ENCODE measurements at regions not wholly inside any gene's neighbourhood (a gene's known extent, or its start where the extent isn't known, plus 50 kb on each side); places are given as distances from the start of the nearest gene placed in this dataset.

DNA sequence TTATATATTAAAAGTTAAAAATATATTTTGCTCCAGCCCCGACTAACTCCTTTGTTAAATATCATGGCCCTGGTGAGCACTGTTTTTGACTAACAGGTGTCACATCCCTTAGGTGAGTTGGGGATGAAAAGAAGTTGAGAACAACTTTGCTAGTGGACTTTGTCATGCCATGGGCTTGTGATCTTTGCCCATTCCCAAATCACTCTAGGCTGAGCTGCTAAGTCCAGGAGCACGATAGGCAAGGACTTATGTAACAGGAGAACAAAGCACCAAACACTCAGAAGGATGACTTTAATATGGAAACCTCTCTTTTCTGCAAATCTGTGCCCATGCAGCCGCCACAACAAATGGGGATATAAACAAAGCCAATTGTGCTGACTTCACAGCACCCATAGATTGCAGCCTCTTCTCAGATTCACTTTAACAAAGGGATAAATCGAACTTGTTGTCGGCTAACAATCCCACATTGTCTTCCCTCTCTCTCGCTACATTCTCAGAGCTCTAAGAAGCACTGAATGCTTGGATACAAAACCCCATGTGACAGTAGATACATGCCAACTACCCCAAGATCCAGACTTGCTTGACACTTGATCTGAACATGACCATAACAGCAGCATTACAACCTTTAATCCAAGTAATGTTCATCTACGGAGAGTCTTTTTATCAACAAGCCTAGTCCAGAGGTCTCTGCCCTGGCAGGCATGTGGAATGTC, 86.8 kb upstream of the CD180 start:
- no peak for DNase-seq (ENCODE audit: extremely low read depth in 1 of 11, low read depth in 9 of 11, low spot score in 4 of 11)

- DNase-seq (ENCODE audit: extremely low read depth in 1 of 11, low read depth in 9 of 11, low spot score in 4 of 11), result no peak
Measured at GRCh38 chr5:67281874-67282273, 85.3 kb upstream of the CD180 start.

GRCh38 chr5:67273689-67274356, 77.2 kb upstream of the CD180 start:
- no peak for DNase-seq (ENCODE audit: extremely low read depth in 1 of 11, low read depth in 9 of 11, low spot score in 4 of 11)

DNA sequence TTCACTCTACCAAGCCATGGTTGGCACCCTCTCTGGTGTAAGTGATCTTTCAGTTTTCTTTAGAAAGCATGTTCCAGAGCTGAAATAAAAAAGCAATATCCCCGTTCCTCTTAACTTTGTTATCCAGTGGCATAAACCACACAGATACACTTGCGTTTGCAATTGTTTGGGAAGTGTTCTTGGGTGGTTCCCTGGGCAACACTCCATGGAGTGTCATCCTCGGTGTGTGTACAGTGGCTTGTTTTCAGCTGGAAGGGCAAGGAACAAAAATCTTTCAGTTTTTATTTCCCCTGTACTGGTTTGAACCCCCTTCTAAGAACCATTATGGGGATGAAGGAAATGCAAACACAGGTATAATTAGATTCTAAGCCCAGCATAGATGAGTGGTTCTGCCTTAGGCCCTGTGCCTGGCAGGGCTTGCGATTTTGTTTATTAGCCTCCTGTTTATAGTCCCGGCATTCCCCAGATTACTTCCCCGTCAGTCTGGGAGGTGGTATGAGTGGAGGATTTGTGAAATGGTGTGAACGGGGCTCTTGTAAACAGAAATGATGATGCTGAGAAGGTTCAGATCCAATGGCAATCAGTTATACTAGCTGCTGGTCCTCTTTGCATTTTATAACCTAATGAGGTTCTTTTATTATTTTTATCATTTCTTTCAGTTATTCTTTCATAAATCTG, 76.0 kb upstream of the CD180 start:
- no peak for DNase-seq (ENCODE audit: extremely low read depth in 1 of 11, low read depth in 9 of 11, low spot score in 4 of 11)

GRCh38 chr5:67268231-67269021, 71.8 kb upstream of the CD180 start:
- peak; percentile 75 to 87 (median 82) for DNase-seq (ENCODE audit: extremely low read depth in 1 of 11, low read depth in 9 of 11, low spot score in 4 of 11)

DNA sequence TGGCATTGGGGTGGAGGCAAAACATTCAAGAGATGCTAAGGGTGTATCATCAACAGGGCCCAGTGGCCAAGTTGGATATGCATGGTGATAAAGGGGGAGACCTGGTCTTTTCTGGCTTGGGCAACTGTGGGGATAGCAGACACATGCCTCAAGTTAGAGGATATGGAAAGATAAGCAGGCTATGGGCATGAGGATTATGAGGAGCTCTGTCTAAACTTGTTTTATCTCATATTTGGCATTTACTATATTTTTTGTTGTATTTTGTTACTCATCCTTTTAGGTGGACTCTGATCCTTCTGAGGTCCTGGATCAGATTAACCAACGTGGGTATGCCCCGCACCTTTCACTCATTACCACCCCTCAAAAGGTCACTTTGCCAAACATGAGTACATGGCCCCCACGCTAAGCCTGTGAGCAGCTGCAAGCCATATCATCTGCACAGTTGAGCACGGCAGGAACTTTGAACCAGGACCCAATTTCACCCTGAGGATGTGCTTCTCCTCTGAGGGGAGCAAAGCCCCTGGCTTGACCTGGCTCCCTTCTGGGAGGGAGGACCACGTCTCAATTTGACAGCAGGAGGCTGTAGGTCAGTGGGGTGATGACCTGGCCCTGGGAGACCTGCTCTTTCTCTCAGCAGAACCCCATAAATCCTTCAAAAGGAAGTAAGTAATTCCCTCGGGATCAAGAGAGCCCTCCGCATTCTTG, 71.1 kb upstream of the CD180 start:
- DNase-seq (ENCODE audit: extremely low read depth in 1 of 11, low read depth in 9 of 11, low spot score in 4 of 11), result peak in 3 of 11 donors; percentile 32 to 40 (median 39)

- DNase-seq (ENCODE audit: extremely low read depth in 1 of 11, low read depth in 9 of 11, low spot score in 4 of 11), result no peak
Measured at GRCh38 chr5:67266654-67267350, 70.2 kb upstream of the CD180 start.

- no peak for DNase-seq (ENCODE audit: extremely low read depth in 1 of 11, low read depth in 9 of 11, low spot score in 4 of 11)
Measured at GRCh38 chr5:67265951-67266350, 69.4 kb upstream of the CD180 start.

GRCh38 chr5:67263656-67264408, 67.2 kb upstream of the CD180 start:
- DNase-seq (ENCODE audit: extremely low read depth in 1 of 11, low read depth in 9 of 11, low spot score in 4 of 11), result no peak

GRCh38 chr5:67262956-67263355, 66.4 kb upstream of the CD180 start:
- no peak for DNase-seq (ENCODE audit: extremely low read depth in 1 of 11, low read depth in 9 of 11, low spot score in 4 of 11)

DNA sequence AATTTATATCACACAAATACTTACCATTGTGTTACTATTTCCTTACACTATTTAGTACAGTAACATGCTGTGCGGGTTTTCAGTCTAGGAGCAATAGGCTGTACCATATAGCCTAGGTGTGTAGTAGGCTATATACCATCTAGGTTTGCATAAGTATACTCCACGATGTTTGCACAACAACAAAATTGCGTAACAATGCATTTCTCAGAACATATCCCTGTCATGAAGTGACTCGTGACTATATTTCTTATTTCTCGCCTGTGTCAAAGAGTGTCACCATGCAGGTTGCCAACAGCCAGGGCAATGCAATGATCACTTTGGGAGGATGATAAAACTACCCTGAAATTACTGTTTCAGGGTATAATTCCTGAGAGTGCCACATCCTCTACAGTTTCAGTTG, 65.6 kb upstream of the CD180 start:
- DNase-seq (ENCODE audit: extremely low read depth in 1 of 11, low read depth in 9 of 11, low spot score in 4 of 11), result no peak

GRCh38 chr5:67259548-67260215, 63.1 kb upstream of the CD180 start:
- DNase-seq (ENCODE audit: extremely low read depth in 1 of 11, low read depth in 9 of 11, low spot score in 4 of 11), result no peak

- no peak for DNase-seq (ENCODE audit: extremely low read depth in 1 of 11, low read depth in 9 of 11, low spot score in 4 of 11)
Measured at GRCh38 chr5:67257500-67257899, 60.9 kb upstream of the CD180 start.

DNA sequence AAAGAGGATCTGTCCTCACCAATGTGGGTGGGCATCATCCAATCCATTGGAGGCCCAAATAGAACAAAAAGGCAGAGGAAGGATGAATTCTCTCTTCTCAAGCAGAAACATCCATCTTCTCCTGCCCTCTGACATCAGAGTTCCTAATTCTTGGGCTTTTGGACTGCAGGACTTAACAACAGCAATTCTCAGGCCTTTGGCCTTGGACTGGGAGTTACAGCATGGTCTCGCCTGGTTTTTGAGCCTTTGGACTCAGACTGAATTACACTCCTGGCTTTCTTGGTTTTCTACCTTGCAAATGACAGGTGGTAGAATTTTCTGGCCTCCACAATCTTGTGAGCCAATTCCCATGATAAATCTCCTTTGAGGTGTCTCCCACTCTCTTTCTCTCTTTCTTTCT, 60.5 kb upstream of the CD180 start:
- DNase-seq (ENCODE audit: extremely low read depth in 1 of 11, low read depth in 9 of 11, low spot score in 4 of 11), result no peak

DNA sequence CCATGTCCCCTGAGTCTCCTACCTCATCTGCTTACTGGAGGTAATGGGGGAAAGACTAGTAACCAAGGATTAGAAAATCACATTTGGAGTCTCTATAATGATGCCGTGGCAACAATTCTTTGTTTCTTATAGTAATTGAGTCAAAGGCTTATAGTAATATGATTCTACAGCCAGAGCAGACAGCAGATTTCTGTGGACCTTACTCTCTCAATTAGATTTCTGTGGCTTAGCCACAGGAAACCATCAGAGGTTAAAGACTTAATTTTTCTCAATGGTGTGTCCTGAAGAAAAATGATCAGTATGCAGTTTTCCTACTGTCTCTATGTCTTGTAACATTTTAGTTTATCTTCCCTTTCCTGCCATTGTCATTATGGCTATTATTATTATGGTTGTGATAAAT, 59.3 kb upstream of the CD180 start:
- no peak for DNase-seq (ENCODE audit: extremely low read depth in 1 of 11, low read depth in 9 of 11, low spot score in 4 of 11)

DNA sequence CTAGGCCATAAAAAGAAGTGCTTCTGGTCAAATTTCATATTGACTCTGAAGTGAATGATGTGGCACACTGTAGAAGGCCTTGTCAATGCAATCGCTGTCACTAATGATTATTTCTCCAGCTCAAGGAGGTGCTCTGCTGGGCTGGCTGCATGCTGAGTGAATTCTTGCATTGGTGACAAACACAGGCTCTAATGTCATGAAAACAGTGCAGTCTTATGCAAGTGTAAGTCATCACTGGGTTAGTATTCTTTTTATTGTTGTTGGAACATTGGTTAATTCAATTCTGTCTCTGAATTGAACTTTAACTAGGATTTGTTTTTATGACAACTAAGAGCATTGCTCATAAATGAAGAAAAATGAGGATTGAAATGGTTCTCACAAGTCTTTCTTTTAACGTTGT, 57.3 kb upstream of the CD180 start:
- DNase-seq (ENCODE audit: extremely low read depth in 1 of 11, low read depth in 9 of 11, low spot score in 4 of 11), result no peak

GRCh38 chr5:67249590-67249895, 52.9 kb upstream of the CD180 start:
- DNase-seq (ENCODE audit: extremely low read depth in 1 of 11, low read depth in 9 of 11, low spot score in 4 of 11), result no peak
